Breast epithelium (tissue), 4 donors: ENCODE measurements at regions not wholly inside any gene's neighbourhood (a gene's known extent, or its start where the extent isn't known, plus 50 kb on each side); places are given as distances from the start of the nearest gene placed in this dataset.

Experiments
- DNase-seq, 2 donors: peaks; one replicate each; pipeline ENCODE4 v3.0.0-alpha.2; 2019; ENCODE audit warnings: low spot score in 2 of 2
- H3K27ac ChIP-seq, 2 donors: fragments of 200-600 bp; sonication (generic) in 1 of 2; one replicate each; pipeline ENCODE4 v1.5.1; 2016 to 2019; ENCODE audit warnings: mild to moderate bottlenecking in 1 of 2
- H3K27me3 ChIP-seq, 2 donors: fragments of 200-600 bp; sonication (generic) in 1 of 2; one replicate each; pipeline versions ENCODE4 v1.5.1 to v1.6.0; 2017 to 2019; ENCODE audit warnings: control low read depth in 1 of 2, mild to moderate bottlenecking in 1 of 2
- H3K36me3 ChIP-seq: fragments of 200-600 bp; one replicate; pipeline ENCODE4 v1.5.1; 2019
- H3K4me1 ChIP-seq, 2 donors: fragments of 200-600 bp; sonication (generic); one replicate each; pipeline ENCODE4 v1.5.1; 2016 to 2019; ENCODE audit warnings: control low read depth in 1 of 2
- H3K4me3 ChIP-seq, 3 donors: fragments of 200-600 bp; sonication (generic); 1 replicate in 2 of 3; 2 replicates in 1 of 3; pipeline ENCODE4 v1.5.1; 2016 to 2019; ENCODE audit warnings: mild to moderate bottlenecking in 3 of 3, moderate library complexity in 2 of 3
- H3K9me3 ChIP-seq, 2 donors: fragments of 200-600 bp; sonication (generic) in 1 of 2; one replicate each; pipeline ENCODE4 v1.5.1; 2016 to 2019; ENCODE audit warnings: control low read depth in 1 of 2
- CTCF ChIP-seq, 3 donors: fragments of 450-650 bp; IDR thresholded peaks; one replicate each; pipeline ENCODE4 v1.5.1; 2016 to 2017; ENCODE audit warnings: antibody characterized with exemption in 3 of 3, mild to moderate bottlenecking in 3 of 3, moderate library complexity in 3 of 3
- POLR2A ChIP-seq: fragments of 450-650 bp; IDR thresholded peaks from one replicate; pipeline ENCODE4 v1.6.1; 2016; ENCODE audit warnings: antibody characterized with exemption, mild to moderate bottlenecking, moderate library complexity
- POLR2AphosphoS5 ChIP-seq, 3 donors: sonication (generic); formaldehyde crosslinking; IDR thresholded peaks; one replicate each; pipeline ENCODE4 v1.6.1; 2017; ENCODE audit warnings: antibody characterized with exemption in 3 of 3
- intact Hi-C: fragments of 100-400 bp; cut with DNase I; formaldehyde crosslinking; loops from one replicate; pipeline ENCODE4 v1.15.1; 2023; ENCODE audit warnings: low total_unique reads

DNA sequence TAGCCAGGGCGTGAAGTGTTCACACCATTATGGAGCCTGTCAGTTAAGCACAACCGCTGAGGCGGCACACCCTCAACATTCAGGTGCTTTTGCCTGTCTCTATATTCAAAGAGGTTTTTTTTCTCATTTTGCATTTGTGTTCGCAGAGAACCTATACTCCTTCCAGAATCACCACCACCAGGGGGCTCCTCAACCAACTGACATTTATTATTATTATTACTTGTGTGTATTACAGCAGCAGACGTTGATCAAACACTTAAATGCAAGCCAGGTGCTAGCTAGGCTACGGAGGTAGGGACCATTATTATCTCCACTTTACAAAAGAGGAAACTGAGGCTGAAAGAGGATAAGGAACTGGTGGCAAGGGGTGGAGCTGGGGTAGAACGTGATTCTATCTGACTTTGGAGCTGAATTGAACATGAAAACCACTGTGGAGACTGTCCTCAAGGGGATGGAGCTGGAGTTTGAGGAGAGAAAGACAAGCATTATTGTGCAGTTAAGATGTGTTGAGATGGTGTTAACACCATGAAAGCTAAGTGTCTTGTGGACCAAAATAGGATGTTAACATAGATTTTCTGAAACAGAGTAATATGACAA, 133.8 kb upstream of the PLXNA4 start:
- Histone ChIP-seq H3K4me3 (no peak overlapping the region), H3K4me1 (no peaks in the 10 kb centered on the region), H3K27ac (no peak overlapping the region), H3K9me3 (no peaks in the 10 kb centered on the region), H3K27me3 (no peaks in the 10 kb centered on the region), H3K36me3 (no peaks in the 10 kb centered on the region)
- DNase-seq, result no peak
- TF ChIP-seq POLR2AphosphoS5 (IDR thresholded peaks at IDR 0.05) (no peak), CTCF (IDR thresholded peaks at IDR 0.05) (peak in 2 of 3 donors; percentile 28 to 30)
- intact Hi-C loops, result no loop called here

DNA sequence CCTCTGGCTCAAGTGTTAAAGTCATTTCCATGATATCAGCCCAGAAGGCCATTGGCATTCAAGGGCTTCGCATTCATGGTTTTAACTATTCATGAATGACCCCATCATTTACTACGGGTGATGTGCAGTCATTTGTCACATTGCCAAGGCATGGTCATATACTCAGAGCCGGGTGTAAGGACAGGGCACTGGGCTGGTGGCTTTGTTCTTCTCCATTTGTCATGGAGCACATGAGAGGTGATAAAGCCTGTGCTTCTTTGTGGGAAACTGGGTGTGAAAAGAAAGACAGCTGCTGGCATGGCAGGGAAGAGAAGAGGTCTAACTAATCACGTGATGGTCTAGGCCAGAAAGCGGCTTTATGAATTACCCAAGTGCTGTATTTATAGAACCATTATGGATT, 132.2 kb upstream of the PLXNA4 start:
- H3K9me3 ChIP-seq, result no peaks in the 10 kb centered on the region
- H3K27me3 ChIP-seq, result no peaks in the 10 kb centered on the region
- no peak overlapping the region for H3K27ac ChIP-seq
- H3K4me1 ChIP-seq, result no peaks in the 10 kb centered on the region
- TF ChIP-seq POLR2A (no peak), POLR2AphosphoS5 (IDR thresholded peaks at IDR 0.05) (no peak), CTCF (IDR thresholded peaks at IDR 0.05) (no peak)
- H3K4me3 ChIP-seq, result no peak overlapping the region
- intact Hi-C loops, result no loop called here
- H3K36me3 ChIP-seq, result no peaks in the 10 kb centered on the region
- no peak for DNase-seq

GRCh38 chr7:132705146-132705545, 128.9 kb upstream of the PLXNA4 start:
- intact Hi-C loops, result no loop called here
- Histone ChIP-seq H3K27ac (no peak overlapping the region), H3K9me3 (no peaks in the 10 kb centered on the region), H3K36me3 (no peaks in the 10 kb centered on the region), H3K4me3 (no peak overlapping the region), H3K4me1 (no peaks in the 10 kb centered on the region), H3K27me3 (no peaks in the 10 kb centered on the region)
- DNase-seq, result no peak
- TF ChIP-seq CTCF (IDR thresholded peaks at IDR 0.05) (no peak), POLR2A (no peak), POLR2AphosphoS5 (IDR thresholded peaks at IDR 0.05) (no peak)

DNA sequence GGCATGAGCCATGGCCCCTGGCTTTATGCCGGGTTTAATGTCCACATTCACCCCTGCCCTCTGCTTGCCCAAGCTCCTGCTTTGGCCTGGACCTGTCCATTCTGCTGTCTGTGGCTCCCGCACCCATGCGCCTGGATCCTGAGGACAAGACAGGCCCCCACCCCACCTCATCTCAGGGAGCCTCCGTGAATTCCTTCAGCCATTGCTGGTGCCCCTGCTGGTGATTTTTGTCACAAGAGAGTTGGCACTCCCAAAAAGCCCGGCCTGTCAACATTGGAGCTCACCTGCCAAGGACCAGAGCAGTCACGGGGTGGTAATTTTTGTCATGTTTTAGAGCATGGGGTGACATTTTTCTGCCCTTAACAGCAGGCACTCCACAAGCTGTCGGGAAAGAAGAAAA, 127.5 kb upstream of the PLXNA4 start:
- Histone ChIP-seq H3K4me1 (no peaks in the 10 kb centered on the region), H3K4me3 (no peak overlapping the region), H3K27ac (no peak overlapping the region), H3K9me3 (no peaks in the 10 kb centered on the region), H3K36me3 (no peaks in the 10 kb centered on the region), H3K27me3 (no peaks in the 10 kb centered on the region)
- DNase-seq, result no peak
- no peak for TF ChIP-seq POLR2A
- TF ChIP-seq CTCF (IDR thresholded peaks at IDR 0.05), result no peak
- no peak for TF ChIP-seq POLR2AphosphoS5 (IDR thresholded peaks at IDR 0.05)
- intact Hi-C loops, result no loop called here

GRCh38 chr7:132697003-132697402, 120.7 kb upstream of the PLXNA4 start:
- no peaks in the 10 kb centered on the region for H3K4me1 ChIP-seq
- no peak overlapping the region for H3K27ac ChIP-seq
- no peak overlapping the region for H3K4me3 ChIP-seq
- no peaks in the 10 kb centered on the region for H3K9me3 ChIP-seq
- TF ChIP-seq CTCF (IDR thresholded peaks at IDR 0.05), result no peak
- TF ChIP-seq POLR2A, result no peak
- no peak for TF ChIP-seq POLR2AphosphoS5 (IDR thresholded peaks at IDR 0.05)
- intact Hi-C loops, result no loop called here
- no peak for DNase-seq
- no peaks in the 10 kb centered on the region for H3K36me3 ChIP-seq
- no peaks in the 10 kb centered on the region for H3K27me3 ChIP-seq
